HepG2 (cell line): ENCODE measurements at regions not wholly inside any gene's neighbourhood (a gene's known extent, or its start where the extent isn't known, plus 50 kb on each side); places are given as distances from the start of the nearest gene placed in this dataset.

Experiments used
- ATAC-seq: fragments of 200-7000 bp; cut with Tn5 transposase; 3 replicates; pipeline ENCODE4 v1.9.1; 2020; ENCODE audit warnings: mild to moderate bottlenecking, moderate library complexity
- BruUV-seq: library from RNA; stranded (reverse); fragments of 400-500 nt; replicated peaks from 2 replicates; lab custom pipeline; 2021; lab: Mats Ljungman, UMichigan
- CTCF ChIA-PET: fragments of 300-600 bp; formaldehyde crosslinking; extraction: SDS; loops from one replicate; lab custom pipeline; 2021; ENCODE audit warnings: low total read pairs, inconsistent platforms, low intra/inter-chr PET ratio; lab: Yijun Ruan, JAX
- POLR2A ChIA-PET: fragments of 350-600 bp; sonication (Branson Sonifier 250); formaldehyde crosslinking; loops from one replicate; lab custom pipeline; 2020; ENCODE audit warnings: antibody characterized with exemption, inconsistent platforms; lab: Yijun Ruan, JAX
- DNase-seq: peaks from one replicate; pipeline ENCODE4 v3.0.0-alpha.2; 2015; ENCODE audit warnings: low spot score
- FAIRE-seq: peaks from 3 replicates; lab custom pipeline; 2011; peaks lifted over from hg19 to GRCh38; lab: Jason Lieb, UNC
- H2AFZ ChIP-seq: one replicate; pipeline ENCODE4 v1.6.1; 2011; ENCODE audit warnings: low read length, inconsistent platforms
- H3K27ac ChIP-seq: fragments of 300-600 bp; 3 replicates; pipeline ENCODE4 v1.8.0; 2011; ENCODE audit warnings: mixed run types, mild to moderate bottlenecking, mixed read lengths, low read length, inconsistent platforms; ENCODE audit not compliant: insufficient read depth; ENCODE audit errors: extremely low read length
- H3K27me3 ChIP-seq, 2 experiments: fragments of 200-600 bp in 1 of 2; 2 replicates in 1 of 2; 3 replicates in 1 of 2; pipeline versions ENCODE4 v1.6.0 to v1.8.0; 2011; ENCODE audit warnings: low read length in 2 of 2, mild to moderate bottlenecking in 2 of 2, moderate library complexity in 2 of 2, inconsistent platforms in 1 of 2; ENCODE audit not compliant: insufficient read depth in 2 of 2, control insufficient read depth in 1 of 2
- H3K36me3 ChIP-seq, 2 experiments: fragments of 200-600 bp in 1 of 2; replicated peaks in 1 of 2; 2 replicates in 1 of 2; 3 replicates in 1 of 2; pipeline versions ENCODE4 v1.5.1 to v1.8.0; 2011; ENCODE audit warnings: low read length in 2 of 2, inconsistent platforms in 1 of 2; ENCODE audit not compliant: insufficient read depth in 2 of 2, control insufficient read depth in 1 of 2
- H3K4me1 ChIP-seq: 2 replicates; pipeline ENCODE4 v1.5.1; 2012; ENCODE audit warnings: low read length, inconsistent platforms; ENCODE audit not compliant: insufficient read depth
- H3K4me2 ChIP-seq: 2 replicates; pipeline ENCODE4 v1.6.0; 2011; ENCODE audit warnings: low read depth, low read length, inconsistent platforms
- H3K4me3 ChIP-seq, 3 experiments: fragments of 200-600 bp in 1 of 3; sonication (generic), shearing (Covaris generic) in 1 of 3; replicated peaks in 1 of 3; 2 replicates each; pipeline ENCODE4 v1.5.1; 2011 to 2016; ENCODE audit warnings: low read length in 3 of 3, inconsistent platforms in 2 of 3, low read depth in 2 of 3, mild to moderate bottlenecking in 2 of 3, control low read depth in 1 of 3, mixed read lengths in 1 of 3; ENCODE audit not compliant: insufficient read depth in 1 of 3
- H3K79me2 ChIP-seq: one replicate; pipeline ENCODE4 v1.6.1; 2011; ENCODE audit warnings: low read length, inconsistent platforms; ENCODE audit not compliant: insufficient read depth
- H3K9ac ChIP-seq: 2 replicates; pipeline ENCODE4 v1.6.0; 2011; ENCODE audit warnings: mild to moderate bottlenecking, low read depth, low read length, inconsistent platforms; ENCODE audit not compliant: insufficient read depth
- H3K9me3 ChIP-seq: 2 replicates; pipeline ENCODE4 v1.5.1; 2012; ENCODE audit warnings: mild to moderate bottlenecking, low read length
- H4K20me1 ChIP-seq: 2 replicates; pipeline ENCODE4 v1.6.0; 2011; ENCODE audit warnings: inconsistent platforms, mild to moderate bottlenecking, low read length, moderate library complexity; ENCODE audit not compliant: insufficient read depth
- DBP ChIP-seq: sonication (generic); formaldehyde crosslinking; IDR thresholded peaks from 2 replicates; pipeline ENCODE4 v1.4.0; 2020; ENCODE audit warnings: missing genetic modification reagents; ENCODE audit errors: not compliant biosample characterization
- FOXO1 ChIP-seq: sonication (generic); formaldehyde crosslinking; IDR thresholded peaks from 2 replicates; pipeline ENCODE4 v1.4.0; 2020; ENCODE audit warnings: missing genetic modification reagents
- MAFF ChIP-seq: IDR thresholded peaks from 2 replicates; pipeline ENCODE4 v1.6.1; 2011; ENCODE audit warnings: low read depth, low read length, improper control_type of control experiment
- MAFK ChIP-seq, 2 experiments: IDR thresholded peaks in 1 of 2; conservative IDR thresholded peaks in 1 of 2; 2 replicates each; pipeline ENCODE4 v1.6.1; 2011; ENCODE audit warnings: improper control_type of control experiment in 2 of 2, low read length in 2 of 2
- NR0B2 ChIP-seq: sonication (generic); formaldehyde crosslinking; IDR thresholded peaks from 2 replicates; pipeline ENCODE4 v1.4.0; 2020; ENCODE audit warnings: mild to moderate bottlenecking, missing genetic modification reagents
- REXO4 ChIP-seq: sonication (generic); formaldehyde crosslinking; IDR thresholded peaks from 2 replicates; pipeline ENCODE4 v1.8.0; 2022; ENCODE audit warnings: missing genetic modification reagents, mild to moderate bottlenecking, borderline replicate concordance
- RFX5 ChIP-seq: IDR thresholded peaks from 2 replicates; pipeline ENCODE4 v1.6.1; 2011; ENCODE audit warnings: low read depth, low read length, improper control_type of control experiment
- SNAPC5 ChIP-seq: sonication (generic); formaldehyde crosslinking; IDR thresholded peaks from 2 replicates; pipeline ENCODE4 v1.8.1; 2023; ENCODE audit warnings: mild to moderate bottlenecking, missing genetic modification reagents, borderline replicate concordance
- SNRNP70 ChIP-seq: fragments of 200-400 bp; formaldehyde crosslinking; IDR thresholded peaks from 2 replicates; pipeline ENCODE4 v1.6.1; 2017; ENCODE audit warnings: mild to moderate bottlenecking, low read depth, low read length, moderate library complexity
- SOX5 ChIP-seq: IDR thresholded peaks from 2 replicates; pipeline ENCODE4 v1.6.1; 2016; ENCODE audit warnings: borderline replicate concordance
- ZFP36 ChIP-seq: fragments of 150-350 bp; IDR thresholded peaks from 2 replicates; pipeline ENCODE4 v1.6.1; 2018; ENCODE audit warnings: borderline replicate concordance, low read length, low read depth; ENCODE audit not compliant: partially characterized antibody
- ZFP82 ChIP-seq: sonication (generic); formaldehyde crosslinking; IDR thresholded peaks from 2 replicates; pipeline ENCODE4 v1.5.1; 2020; ENCODE audit warnings: mild to moderate bottlenecking, missing genetic modification reagents, borderline replicate concordance
- ZIK1 ChIP-seq: sonication (generic); formaldehyde crosslinking; IDR thresholded peaks from 2 replicates; pipeline ENCODE4 v1.5.0; 2020; ENCODE audit warnings: mild to moderate bottlenecking, low read depth, missing genetic modification reagents, borderline replicate concordance
- ZKSCAN1 ChIP-seq: fragments of 150-350 bp; IDR thresholded peaks from 2 replicates; pipeline ENCODE4 v1.6.1; 2014; ENCODE audit warnings: low read length
- ZNF225 ChIP-seq: sonication (generic); formaldehyde crosslinking; IDR thresholded peaks from 2 replicates; pipeline ENCODE4 v1.4.0; 2020; ENCODE audit warnings: mild to moderate bottlenecking, missing genetic modification reagents
- ZNF234 ChIP-seq: sonication (generic); formaldehyde crosslinking; conservative IDR thresholded peaks from 2 replicates; pipeline ENCODE4 v1.5.1; 2020; ENCODE audit warnings: mild to moderate bottlenecking, missing genetic modification reagents
- ZNF543 ChIP-seq: sonication (generic); formaldehyde crosslinking; IDR thresholded peaks from 2 replicates; pipeline ENCODE4 v1.4.0; 2020; ENCODE audit warnings: mild to moderate bottlenecking, missing genetic modification reagents
- WGBS: methylation state at CpG from one replicate; pipeline ENCODE4 v1.1.6; 2017; ENCODE audit warnings: low lambda C conversion rate; 5-methylcytosine and 5-hydroxymethylcytosine counted together
- in situ Hi-C: cut with HindIII; loops from 2 replicates; pipeline ENCODE4 v1.10.0; 2017; ENCODE audit warnings: low pct_unique_long_range_greater_than_20kb; ENCODE audit not compliant: extremely low pct_ligation_motif_present
- intact Hi-C: fragments of 100-400 bp; cut with micrococcal nuclease; formaldehyde crosslinking; loops from one replicate; pipeline ENCODE4 v1.10.0; 2022; ENCODE audit not compliant: unreplicated experiment
- TF ChIP-seq, protein P1 (sequence below): sonication (generic); formaldehyde crosslinking; IDR thresholded peaks from 2 replicates; pipeline ENCODE4 v1.5.0; 2020; ENCODE audit warnings: missing genetic modification reagents

DNA sequence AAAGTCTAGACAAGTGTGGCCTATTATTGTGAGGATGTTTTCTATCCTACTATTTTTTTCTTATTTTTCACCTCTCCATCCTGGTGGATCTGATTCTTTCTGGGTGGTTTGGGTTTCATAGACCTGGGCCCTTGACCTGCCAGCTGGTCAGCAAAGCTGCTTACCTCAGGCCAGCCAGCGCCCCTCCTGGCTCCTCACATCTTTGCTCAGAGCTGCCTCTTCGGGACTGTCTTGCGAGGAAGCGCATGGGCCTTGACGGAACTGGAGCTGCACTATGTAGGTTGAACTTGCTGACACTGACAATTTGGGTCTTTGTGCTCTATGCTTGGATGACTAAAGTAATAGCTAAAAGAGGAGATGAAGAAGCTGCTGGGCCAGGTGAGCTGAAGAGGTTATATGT, 138.5 kb upstream of the SYT6 start:
- Histone ChIP-seq H3K27me3 (peaks cover 1 to 24% of the 10 kb centered on the region in 2 experiments; a peak in 3 of 5 replicates), H3K9me3 (no peaks in the 10 kb centered on the region), H2AFZ (no peak overlapping the region), H3K79me2 (no peaks in the 10 kb centered on the region), H3K4me2 (no peak overlapping the region), H3K36me3 (no peaks in the 10 kb centered on the region), H3K27ac (no peak overlapping the region), H3K4me1 (no peaks in the 10 kb centered on the region), H3K4me3 (no peak overlapping the region), H4K20me1 (no peaks in the 10 kb centered on the region), H3K9ac (no peak overlapping the region)
- no peak for DNase-seq
- FAIRE-seq = no peak
- ATAC-seq = no peak
- BruUV-seq = no TSS peak
- intact Hi-C loops = no loop called here
- in situ Hi-C loops = loop anchor here (25.0 kb wide), 1 partner anchor 455 kb away; no protein-coding TSS in a partner anchor
- TF ChIP-seq ZIK1 (no peak), ZNF225 (CRISPR knock-in tag) (no peak), MAFF (peak; percentile 40; the same call in 1 of the 2 replicates), MAFK (conservative IDR thresholded peaks at IDR 0.05 in 1 of 2, IDR thresholded peaks at IDR 0.05 in 1 of 2; ENCODE audit: low read length in 2 of 2) (peak; percentile 46 to 67; a peak in 3 of 4 replicates), ZFP82 (CRISPR knock-in tag) (no peak)
- 79% methylated on average over 5 of the region's 5 CpGs for WGBS
- POLR2A ChIA-PET = no interaction called here
- CTCF ChIA-PET = no interaction called here

- Histone ChIP-seq H3K27me3 (peaks cover 0 to 16% of the 10 kb centered on the region in 2 experiments; a peak in 1 of 5 replicates), H3K9me3 (no peaks in the 10 kb centered on the region), H3K79me2 (no peaks in the 10 kb centered on the region), H3K4me1 (no peaks in the 10 kb centered on the region), H3K9ac (no peak overlapping the region), H3K27ac (no peak overlapping the region), H4K20me1 (no peaks in the 10 kb centered on the region), H3K4me3 (no peak overlapping the region), H3K36me3 (no peaks in the 10 kb centered on the region), H3K4me2 (no peak overlapping the region), H2AFZ (no peak overlapping the region)
- in situ Hi-C loops = loop anchor here (25.0 kb wide), 1 partner anchor 453 kb away; no protein-coding TSS in a partner anchor
- BruUV-seq = no TSS peak
- no peak for ATAC-seq
- 2% methylated on average over 2 of the region's 2 CpGs for WGBS
- ChIA-PET CTCF (no interaction called here), POLR2A (no interaction called here)
- no peak for DNase-seq
- intact Hi-C loops = no loop called here
- no peak for FAIRE-seq
- no peak for TF ChIP-seq ZNF543 (CRISPR knock-in tag)
- TF ChIP-seq, protein P1, sequence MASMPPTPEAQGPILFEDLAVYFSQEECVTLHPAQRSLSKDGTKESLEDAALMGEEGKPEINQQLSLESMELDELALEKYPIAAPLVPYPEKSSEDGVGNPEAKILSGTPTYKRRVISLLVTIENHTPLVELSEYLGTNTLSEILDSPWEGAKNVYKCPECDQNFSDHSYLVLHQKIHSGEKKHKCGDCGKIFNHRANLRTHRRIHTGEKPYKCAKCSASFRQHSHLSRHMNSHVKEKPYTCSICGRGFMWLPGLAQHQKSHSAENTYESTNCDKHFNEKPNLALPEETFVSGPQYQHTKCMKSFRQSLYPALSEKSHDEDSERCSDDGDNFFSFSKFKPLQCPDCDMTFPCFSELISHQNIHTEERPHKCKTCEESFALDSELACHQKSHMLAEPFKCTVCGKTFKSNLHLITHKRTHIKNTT = no peak
- TF ChIP-seq DBP = no peak
- no peak for TF ChIP-seq NR0B2 (CRISPR knock-in tag)
- TF ChIP-seq SNRNP70 = no peak
- no peak for TF ChIP-seq REXO4 (CRISPR knock-in tag)
- no peak for TF ChIP-seq RFX5
- no peak for TF ChIP-seq FOXO1 (CRISPR knock-in tag)
- no peak for TF ChIP-seq ZFP36
- no peak for TF ChIP-seq ZNF234
- no peak for TF ChIP-seq SNAPC5
- no peak for TF ChIP-seq ZKSCAN1
- TF ChIP-seq SOX5 (CRISPR knock-in tag) = no peak
Observed at GRCh38 chr1:114290776-114291175, 137.1 kb upstream of the SYT6 start.
